Dedifferentiated amniotic fluid mesenchymal stem cell (primary cell): ENCODE measurements at regions not wholly inside any gene's neighbourhood (a gene's known extent, or its start where the extent isn't known, plus 50 kb on each side); places are given as distances from the start of the nearest gene placed in this dataset.
A peak's percentile ranks its signal among the peaks of the same experiment; 100 is the strongest.
"Not testable (repeated sequence)": the region's sequence is repeated elsewhere in the genome, so short reads cannot be mapped to it uniquely, and the experiment has no call there.

Source experiments
- DNase-seq: peaks from one replicate; pipeline ENCODE4 v3.0.0-alpha.2; 2016; ENCODE audit errors: extremely low spot score

- no peak for DNase-seq
Observed at GRCh38 chr13:44711706-44712105, 135.6 kb upstream of the TSC22D1 start.

DNA sequence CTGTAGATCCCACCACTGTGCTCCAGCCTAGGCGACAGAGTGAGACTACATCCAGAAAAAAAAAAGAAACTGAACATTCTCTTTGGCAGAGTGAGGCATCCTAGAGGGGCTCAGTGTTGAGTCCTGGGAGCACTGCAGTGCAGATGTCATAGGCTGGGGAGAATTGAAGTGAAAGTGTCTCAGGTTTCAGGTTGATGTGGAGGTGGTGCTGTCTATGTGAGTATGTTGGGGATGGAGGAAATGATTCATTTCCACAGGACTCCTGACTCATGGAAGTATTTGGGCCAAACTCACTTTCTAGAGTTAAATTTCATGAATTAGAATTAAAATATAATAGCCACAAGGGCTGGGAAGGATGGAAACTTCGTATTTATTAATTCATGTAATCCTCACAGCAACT lies 134.4 kb upstream of the TSC22D1 start:
- peak; percentile 49 for DNase-seq

DNA sequence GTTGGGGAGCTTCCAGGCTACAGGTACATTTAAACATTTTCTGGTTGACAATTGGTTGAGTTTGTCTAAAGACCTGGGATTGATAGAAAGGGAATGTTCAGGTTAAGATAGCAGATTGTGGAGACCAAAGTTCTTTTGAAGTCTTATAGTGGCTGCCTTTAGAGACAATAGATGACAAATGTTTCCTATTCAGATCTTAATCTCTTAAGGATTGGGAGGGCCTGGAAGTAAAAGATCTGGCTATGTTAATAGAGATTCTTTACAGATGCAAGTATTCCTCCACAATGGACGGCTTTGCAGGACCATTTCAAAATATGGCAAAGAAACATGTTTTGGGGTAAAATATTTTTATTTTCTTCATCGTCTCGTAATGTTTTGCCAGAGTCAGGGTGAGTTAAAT lies 128.7 kb upstream of the TSC22D1 start:
- DNase-seq, result not testable (repeated sequence)

DNA sequence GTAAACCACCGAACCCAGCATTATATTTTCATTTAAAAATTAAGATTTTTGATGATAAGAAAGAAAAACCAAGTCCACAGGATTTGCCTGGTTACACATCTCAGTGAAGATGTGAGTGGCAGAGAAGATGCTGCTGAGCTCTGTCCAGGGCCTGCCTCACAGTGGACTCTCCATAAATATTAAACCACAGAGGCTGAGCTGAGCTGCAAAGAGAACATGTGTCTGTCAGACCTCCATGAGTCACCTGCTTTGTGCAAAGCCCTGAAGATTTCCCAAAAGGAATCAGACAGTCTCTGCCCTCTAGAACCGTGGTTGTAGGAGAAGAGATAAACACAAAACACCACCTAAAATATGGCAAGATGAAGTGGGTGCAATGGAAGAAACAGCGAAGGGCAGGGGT lies 127.2 kb upstream of the TSC22D1 start:
- DNase-seq, result no peak

- no peak for DNase-seq
Observed at GRCh38 chr13:44698066-44698465, 121.9 kb upstream of the TSC22D1 start.

DNA sequence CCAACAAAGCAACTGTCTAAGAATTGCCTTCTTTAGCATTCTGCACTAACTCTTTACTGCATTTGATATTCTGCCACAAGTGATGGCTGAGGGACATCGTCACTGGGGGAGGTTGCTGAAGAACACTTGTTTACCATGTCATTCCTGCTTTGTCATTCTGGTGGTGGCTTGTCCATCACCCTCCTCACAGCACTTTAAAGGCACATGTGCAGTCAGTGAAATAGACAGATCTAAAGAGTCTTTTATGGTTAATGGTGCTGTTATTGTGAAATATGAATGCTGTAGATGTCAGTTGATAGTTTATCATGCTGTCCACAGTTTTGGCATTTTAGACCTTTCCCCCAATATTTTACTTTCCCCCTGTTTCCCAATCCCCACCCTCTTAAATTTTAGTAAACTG lies 120.9 kb upstream of the TSC22D1 start:
- no peak for DNase-seq

DNA sequence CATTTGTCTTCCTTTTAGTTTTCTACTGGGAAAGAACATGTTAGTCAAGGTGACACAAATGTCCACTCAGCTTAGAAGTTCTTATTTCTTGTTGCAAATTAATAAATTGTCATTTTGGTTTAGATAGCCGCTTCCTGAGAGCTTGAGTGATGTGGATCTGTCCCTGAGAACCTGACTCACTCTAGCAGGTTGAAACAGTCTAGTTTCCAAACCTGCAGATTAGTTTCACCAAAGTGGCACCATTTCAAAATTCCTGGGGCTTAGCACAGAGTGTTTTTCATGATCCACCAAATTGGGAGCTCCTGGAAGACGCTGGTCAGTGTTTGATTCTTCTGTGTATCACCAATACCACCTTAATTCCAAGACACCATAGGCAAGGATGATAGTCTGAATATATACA lies 119.4 kb upstream of the TSC22D1 start:
- DNase-seq, result no peak

DNA sequence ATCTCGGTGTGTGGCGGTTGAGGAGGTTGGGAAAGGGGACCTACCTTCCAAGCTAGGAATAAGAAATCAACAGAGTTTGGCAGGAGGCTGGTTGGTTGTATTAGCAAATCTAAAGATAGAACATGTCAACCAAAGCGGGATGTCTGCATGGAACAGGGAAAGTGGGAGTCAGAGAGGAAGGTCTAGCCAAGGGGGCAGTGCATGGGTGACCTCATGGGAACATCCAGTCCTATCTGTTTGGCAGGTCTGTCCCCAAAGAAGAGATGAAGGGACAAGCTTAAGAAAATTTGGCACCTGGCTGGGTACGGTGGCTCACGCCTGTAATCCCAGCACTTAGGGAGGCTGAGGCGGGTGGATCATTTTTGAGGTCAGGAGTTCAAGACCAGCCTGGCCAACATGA lies 118.7 kb upstream of the TSC22D1 start:
- DNase-seq, result no peak

GRCh38 chr13:44694291-44694690 lies 118.2 kb upstream of the TSC22D1 start:
- no peak for DNase-seq

DNA sequence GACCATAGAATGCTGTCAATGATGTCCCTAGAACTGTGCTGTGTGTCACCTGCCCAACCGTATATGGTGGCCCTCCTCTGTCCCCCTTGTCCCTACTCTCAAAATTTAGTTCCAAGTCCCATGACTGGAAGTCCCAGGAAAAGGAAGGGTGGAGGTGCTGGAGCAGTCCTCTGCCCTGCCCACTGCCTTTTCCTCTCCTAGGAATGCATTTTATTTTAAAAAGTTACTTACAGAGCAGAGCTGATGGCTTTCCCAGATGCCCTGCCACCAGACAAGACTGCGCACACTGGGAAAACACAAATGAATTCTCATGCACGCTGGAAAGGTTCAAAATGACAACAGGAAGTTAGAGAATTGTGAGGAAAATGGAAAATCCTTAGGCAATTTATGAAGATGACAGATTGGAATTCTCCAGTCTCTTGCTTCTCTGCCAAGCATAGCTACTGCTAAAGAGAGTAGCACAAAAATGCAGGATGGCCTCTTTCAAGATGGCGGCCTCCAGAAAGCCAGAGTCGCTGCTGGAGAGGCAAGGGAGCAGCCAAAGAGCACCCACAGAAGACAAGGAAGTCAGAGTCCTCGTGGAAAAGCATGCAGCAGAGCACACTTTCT lies 117.1 kb upstream of the TSC22D1 start:
- DNase-seq, result no peak

DNA sequence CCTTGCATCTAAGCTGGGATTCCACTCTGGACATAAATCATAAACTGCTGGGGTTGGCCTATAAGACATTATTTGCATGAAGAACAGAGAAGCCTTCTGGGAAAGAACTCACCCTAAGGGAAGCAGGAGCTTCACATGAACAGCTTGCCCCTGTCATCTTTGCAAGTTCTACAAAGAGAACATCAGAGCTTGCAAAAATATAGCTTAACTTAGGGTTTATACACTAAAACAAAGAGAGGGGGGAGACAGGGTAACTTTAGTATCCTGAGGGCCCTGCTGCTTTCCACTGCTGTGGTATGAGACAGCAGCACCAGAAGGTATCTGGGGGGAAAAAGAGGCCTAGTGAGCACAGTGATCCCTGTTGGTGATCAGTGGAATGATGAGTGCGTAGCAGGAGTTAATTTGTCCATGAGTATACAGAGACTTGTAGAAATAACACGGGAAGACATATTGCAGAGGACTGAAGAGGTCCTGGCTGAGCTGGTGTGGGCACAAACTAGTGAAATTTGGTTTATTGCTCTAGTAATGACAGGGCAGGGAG lies 116.1 kb upstream of the TSC22D1 start:
- DNase-seq, result no peak

- no peak for DNase-seq
Observed at GRCh38 chr13:44690376-44690775, 114.2 kb upstream of the TSC22D1 start.

DNA sequence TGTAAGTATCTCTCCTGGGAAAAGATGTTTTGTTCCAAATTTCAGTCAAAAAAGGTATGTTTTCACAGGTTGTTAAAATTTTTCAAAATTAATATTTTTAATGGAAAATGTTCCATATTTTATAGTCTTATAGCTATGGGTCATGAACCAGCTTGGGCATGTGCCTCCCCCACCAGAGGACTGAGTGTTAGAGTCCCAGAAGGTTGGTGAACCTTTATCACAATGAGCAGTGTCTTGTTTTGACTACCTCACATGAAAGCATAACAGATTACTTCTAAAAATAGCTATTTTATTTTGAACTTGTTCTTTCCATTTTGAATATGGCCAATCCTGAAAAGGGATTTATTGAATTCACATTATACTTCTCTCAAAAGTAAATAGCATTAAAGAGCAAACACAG lies 112.5 kb upstream of the TSC22D1 start:
- DNase-seq, result no peak

GRCh38 chr13:44686531-44686934 lies 110.4 kb upstream of the TSC22D1 start:
- no peak for DNase-seq

- DNase-seq, result no peak
Observed at GRCh38 chr13:44685641-44686040, 109.5 kb upstream of the TSC22D1 start.

- not testable (repeated sequence) for DNase-seq
Observed at GRCh38 chr13:44682416-44682815, 106.3 kb upstream of the TSC22D1 start.

DNA sequence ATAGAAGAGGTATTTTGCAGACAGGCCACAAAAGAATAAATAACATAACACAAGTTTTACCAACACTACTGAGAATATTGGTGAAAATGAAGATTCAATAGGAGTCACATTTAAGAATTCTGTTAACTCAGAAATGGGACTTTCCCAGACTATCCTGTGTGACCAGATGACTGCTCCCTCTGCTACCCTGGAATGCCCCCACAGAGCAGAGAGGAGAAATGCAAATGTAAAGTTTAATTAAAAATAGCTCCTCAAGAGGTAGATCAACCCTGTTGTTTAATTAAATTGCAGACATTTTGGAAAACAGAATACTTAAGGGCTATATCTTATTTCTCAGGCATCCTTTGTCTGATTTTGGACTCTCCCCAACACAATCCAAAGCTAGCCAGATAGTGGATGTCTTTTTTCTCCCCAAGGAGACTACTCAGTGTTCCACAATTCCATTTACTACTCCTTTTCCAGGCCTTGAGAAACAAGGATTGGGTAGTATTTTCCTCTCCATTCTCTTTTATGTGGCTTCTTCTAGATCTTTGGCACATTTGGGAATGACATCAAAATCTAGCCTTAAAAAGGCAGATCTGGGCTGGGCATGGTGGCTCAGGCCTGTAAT lies 104.7 kb upstream of the TSC22D1 start:
- DNase-seq, result no peak

GRCh38 chr13:44679597-44679996 lies 103.5 kb upstream of the TSC22D1 start:
- DNase-seq, result peak; percentile 21

DNA sequence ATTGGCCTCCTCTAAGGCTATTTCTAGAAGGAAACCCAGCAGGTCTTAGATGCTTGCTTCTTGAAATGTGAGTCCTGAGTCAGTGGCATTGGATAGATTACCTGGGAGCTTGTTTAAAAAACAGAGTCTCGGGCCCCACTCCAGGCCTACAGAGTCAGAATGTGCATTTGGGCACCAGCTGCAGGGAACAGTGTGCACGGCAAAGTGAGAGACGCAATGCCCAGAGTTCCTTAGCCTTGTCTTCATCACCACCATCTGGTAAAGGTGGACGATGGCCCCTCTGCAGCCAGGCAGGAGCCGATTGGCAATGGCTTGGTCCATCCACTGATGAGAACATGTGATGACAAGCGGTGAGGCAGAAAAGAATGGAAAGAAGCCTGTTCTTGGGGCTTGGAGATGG lies 102.1 kb upstream of the TSC22D1 start:
- no peak for DNase-seq

GRCh38 chr13:44676534-44676933 lies 100.4 kb upstream of the TSC22D1 start:
- no peak for DNase-seq

DNA sequence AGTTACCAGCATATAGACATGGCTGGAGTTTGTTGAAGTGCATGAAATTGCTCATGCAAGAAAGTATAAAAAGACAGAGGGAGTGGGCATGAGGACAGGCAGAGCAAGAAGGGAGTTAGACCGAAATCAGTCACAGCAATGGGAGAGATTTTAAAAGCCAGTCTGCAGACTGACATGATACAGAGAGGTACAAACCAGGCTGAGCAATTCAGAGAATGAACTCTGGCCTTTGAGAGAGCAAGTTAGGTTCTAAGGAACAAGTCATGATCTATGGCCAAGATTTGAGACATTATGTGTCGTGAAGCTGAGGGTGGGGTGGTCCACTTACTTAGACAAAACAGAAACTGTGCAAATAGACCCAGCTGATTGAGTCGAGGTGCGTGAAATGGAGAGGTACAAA lies 93.4 kb upstream of the TSC22D1 start:
- DNase-seq, result no peak

DNA sequence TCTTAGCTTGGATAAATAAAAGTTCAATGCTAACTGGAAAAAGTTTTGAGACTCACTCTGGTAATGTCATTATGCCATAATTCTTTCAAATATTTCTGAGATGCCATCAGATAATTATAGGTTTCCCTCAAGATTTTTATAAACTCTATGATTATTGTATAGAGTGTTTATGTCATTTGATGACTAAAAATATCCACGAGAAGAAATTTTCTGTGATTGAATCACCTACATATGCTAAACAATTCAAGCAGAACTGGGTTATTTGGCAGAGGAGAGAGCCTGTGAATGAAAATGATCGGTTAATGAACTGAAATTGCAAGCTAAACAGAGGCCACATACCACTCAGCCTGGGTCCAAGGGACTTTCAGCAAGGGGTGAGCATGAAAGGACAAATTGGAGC lies 92.6 kb upstream of the TSC22D1 start:
- DNase-seq, result peak; percentile 73

DNA sequence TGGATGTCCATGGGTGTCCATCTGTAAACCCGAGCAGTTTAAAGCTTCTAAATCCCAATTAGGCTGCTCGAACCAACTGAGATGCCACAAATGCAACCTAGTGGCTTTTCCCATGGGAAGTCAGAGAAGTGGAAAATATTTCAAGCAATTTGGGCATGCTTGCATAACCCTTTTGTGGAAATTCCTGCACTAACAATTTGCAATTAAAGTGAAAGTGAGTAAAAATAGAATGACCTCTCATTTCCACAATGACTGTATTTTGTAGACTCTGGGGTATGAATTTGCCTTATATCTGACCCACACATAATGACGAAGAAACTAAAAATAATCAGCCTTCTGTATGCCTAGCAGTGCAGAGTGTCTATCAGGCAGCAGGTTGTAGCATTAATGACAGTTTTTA lies 91.8 kb upstream of the TSC22D1 start:
- DNase-seq, result peak; percentile 63

DNA sequence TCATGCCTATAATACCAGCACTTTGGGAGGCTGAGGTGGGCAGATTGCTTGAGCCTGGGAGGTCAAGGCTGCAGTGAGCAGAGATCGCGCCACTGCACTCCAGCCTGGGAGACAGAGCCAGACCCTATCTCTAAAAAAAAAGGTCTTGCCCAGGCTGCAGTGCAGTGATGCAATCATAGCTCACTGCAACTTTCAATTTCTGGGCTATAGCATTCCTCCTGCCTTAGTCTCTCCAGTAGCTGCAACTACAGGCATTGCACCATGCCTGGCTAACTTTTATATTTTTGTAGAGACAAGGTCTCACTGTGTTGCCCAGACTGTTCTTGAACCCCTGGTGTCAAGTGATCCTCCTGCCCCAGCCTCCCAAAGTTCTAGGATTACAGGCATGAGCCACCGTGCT lies 90.4 kb upstream of the TSC22D1 start:
- peak; percentile 51 for DNase-seq
